K562 (cell line): ENCODE measurements at regions not wholly inside any gene's neighbourhood (a gene's known extent, or its start where the extent isn't known, plus 50 kb on each side); places are given as distances from the start of the nearest gene placed in this dataset.

Experiments used
- EZH2 ChIP-seq: IDR thresholded peaks from 2 replicates; pipeline ENCODE4 v1.6.1; 2012; ENCODE audit warnings: low read depth, mild to moderate bottlenecking, inconsistent platforms, low read length, borderline replicate concordance
- MAFK ChIP-seq: IDR thresholded peaks from 2 replicates; pipeline ENCODE4 v1.6.1; 2011; ENCODE audit warnings: low read length, improper control_type of control experiment
- NCOA1 ChIP-seq: fragments of 450-650 bp; IDR thresholded peaks from 2 replicates; pipeline ENCODE4 v1.6.1; 2016; ENCODE audit warnings: low read depth
- PCBP2 ChIP-seq: fragments of 200-400 bp; formaldehyde crosslinking; IDR thresholded peaks from 2 replicates; pipeline ENCODE4 v1.6.1; 2018; ENCODE audit warnings: low read length, low read depth, mild to moderate bottlenecking, moderate library complexity; ENCODE audit not compliant: poor library complexity, severe bottlenecking
- POLR2A ChIP-seq: fragments of 450-650 bp; conservative IDR thresholded peaks from 2 replicates; pipeline ENCODE4 v1.6.1; 2016
- RCOR1 ChIP-seq, 2 experiments: IDR thresholded peaks; 2 replicates each; pipeline ENCODE4 v1.6.1; 2012; ENCODE audit warnings: low read depth in 2 of 2, low read length in 2 of 2, borderline replicate concordance in 1 of 2, improper control_type of control experiment in 1 of 2
- SMC3 ChIP-seq: conservative IDR thresholded peaks from 2 replicates; pipeline ENCODE4 v1.6.1; 2011; ENCODE audit warnings: low read depth, low read length, improper control_type of control experiment; ENCODE audit not compliant: insufficient read depth
- TSHZ1 ChIP-seq: fragments of 250-450 bp; sonication (Bioruptor Pico); IDR thresholded peaks from 2 replicates; pipeline ENCODE4 v1.4.0; 2020; ENCODE audit warnings: mild to moderate bottlenecking, moderate library complexity
- YY1 ChIP-seq, 3 experiments: IDR thresholded peaks; 2 replicates each; pipeline ENCODE4 v1.6.1; 2011; ENCODE audit warnings: low read length in 2 of 3, mild to moderate bottlenecking in 2 of 3, moderate library complexity in 2 of 3, borderline replicate concordance in 1 of 3, control low read depth in 1 of 3, low read depth in 1 of 3; ENCODE audit not compliant: insufficient read depth in 3 of 3, insufficient replicate concordance in 2 of 3, control insufficient read depth in 1 of 3, insufficient read length in 1 of 3; ENCODE audit errors: extremely low read depth in 1 of 3
- ZFP36 ChIP-seq: fragments of 150-350 bp; IDR thresholded peaks from 2 replicates; pipeline ENCODE4 v1.6.1; 2018; ENCODE audit warnings: low read length, low read depth; ENCODE audit not compliant: partially characterized antibody
- ZNF274 ChIP-seq: IDR thresholded peaks from 2 replicates; pipeline ENCODE4 v1.6.1; 2011; ENCODE audit warnings: low read depth, mild to moderate bottlenecking, low read length, moderate library complexity, borderline replicate concordance
- ZNF780A ChIP-seq: fragments of 250-450 bp; sonication (Bioruptor Pico); IDR thresholded peaks from 2 replicates; pipeline ENCODE4 v1.5.0; 2021; ENCODE audit warnings: mild to moderate bottlenecking
- TF ChIP-seq, protein P1 (sequence below), 3 experiments: IDR thresholded peaks in 2 of 3; conservative IDR thresholded peaks in 1 of 3; 2 replicates each; pipeline ENCODE4 v1.5.1; 2011 to 2012; ENCODE audit warnings: low read length in 3 of 3, mild to moderate bottlenecking in 3 of 3, control low read depth in 2 of 3, improper control_type of control experiment in 1 of 3, inconsistent platforms in 1 of 3, low read depth in 1 of 3, mixed read lengths in 1 of 3, moderate library complexity in 1 of 3; ENCODE audit not compliant: insufficient read depth in 2 of 3

GRCh38 chr19:28884786-28885476 is 328.0 kb downstream of the UQCRFS1 start:
- TF ChIP-seq ZNF274 (no peak), ZFP36 (no peak), POLR2A (no peak), TSHZ1 (CRISPR knock-in tag) (no peak), RCOR1 (IDR thresholded peaks at IDR 0.05; ENCODE audit: borderline replicate concordance in 1 of 2, low read depth in 2 of 2, low read length in 2 of 2) (no peak), NCOA1 (no peak), MAFK (no peak), ZNF780A (CRISPR knock-in tag) (no peak), SMC3 (no peak), EZH2 (no peak), YY1 (IDR thresholded peaks at IDR 0.05; ENCODE audit: borderline replicate concordance in 1 of 3, control insufficient read depth in 1 of 3, extremely low read depth in 1 of 3, insufficient read depth in 3 of 3, insufficient read length in 1 of 3, insufficient replicate concordance in 2 of 3, low read depth in 1 of 3, low read length in 2 of 3) (no peak), PCBP2 (no peak)
- TF ChIP-seq, protein P1, sequence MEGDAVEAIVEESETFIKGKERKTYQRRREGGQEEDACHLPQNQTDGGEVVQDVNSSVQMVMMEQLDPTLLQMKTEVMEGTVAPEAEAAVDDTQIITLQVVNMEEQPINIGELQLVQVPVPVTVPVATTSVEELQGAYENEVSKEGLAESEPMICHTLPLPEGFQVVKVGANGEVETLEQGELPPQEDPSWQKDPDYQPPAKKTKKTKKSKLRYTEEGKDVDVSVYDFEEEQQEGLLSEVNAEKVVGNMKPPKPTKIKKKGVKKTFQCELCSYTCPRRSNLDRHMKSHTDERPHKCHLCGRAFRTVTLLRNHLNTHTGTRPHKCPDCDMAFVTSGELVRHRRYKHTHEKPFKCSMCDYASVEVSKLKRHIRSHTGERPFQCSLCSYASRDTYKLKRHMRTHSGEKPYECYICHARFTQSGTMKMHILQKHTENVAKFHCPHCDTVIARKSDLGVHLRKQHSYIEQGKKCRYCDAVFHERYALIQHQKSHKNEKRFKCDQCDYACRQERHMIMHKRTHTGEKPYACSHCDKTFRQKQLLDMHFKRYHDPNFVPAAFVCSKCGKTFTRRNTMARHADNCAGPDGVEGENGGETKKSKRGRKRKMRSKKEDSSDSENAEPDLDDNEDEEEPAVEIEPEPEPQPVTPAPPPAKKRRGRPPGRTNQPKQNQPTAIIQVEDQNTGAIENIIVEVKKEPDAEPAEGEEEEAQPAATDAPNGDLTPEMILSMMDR (IDR thresholded peaks at IDR 0.05 in 2 of 3, conservative IDR thresholded peaks at IDR 0.05 in 1 of 3; ENCODE audit: insufficient read depth in 2 of 3, low read depth in 1 of 3, low read length in 3 of 3) = no peak
